HG02571 (cell line): ENCODE measurements at regions not wholly inside any gene's neighbourhood (a gene's known extent, or its start where the extent isn't known, plus 50 kb on each side); places are given as distances from the start of the nearest gene placed in this dataset.
A peak's percentile ranks its signal among the peaks of the same experiment; 100 is the strongest.

Source experiments
- ATAC-seq: cut with Tn5 transposase; IDR thresholded peaks from one replicate; pipeline ENCODE4 v1.9.1; 2021; ENCODE audit warnings: mild to moderate bottlenecking, moderate library complexity; ENCODE audit not compliant: unreplicated experiment

DNA sequence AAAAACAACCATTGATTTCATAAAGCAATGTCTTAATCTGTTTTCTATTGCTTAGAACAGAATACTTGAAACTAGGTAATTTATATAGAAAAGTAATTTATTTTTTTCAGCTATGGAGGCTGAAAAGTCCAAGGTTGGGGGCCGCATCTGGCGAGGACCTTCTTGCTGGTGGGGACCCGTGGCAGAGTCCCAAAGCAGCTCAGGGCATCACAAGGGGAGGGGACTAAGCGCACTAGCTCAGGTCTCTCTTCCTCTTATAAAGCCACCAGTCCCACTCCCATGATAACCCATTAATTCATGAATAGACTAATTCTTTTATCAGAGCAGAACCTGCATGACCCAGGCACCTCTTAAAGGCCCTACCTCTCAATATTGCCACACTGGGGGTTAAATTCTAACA lies 87.2 kb upstream of the KLF13 start:
- ATAC-seq, result no peak

DNA sequence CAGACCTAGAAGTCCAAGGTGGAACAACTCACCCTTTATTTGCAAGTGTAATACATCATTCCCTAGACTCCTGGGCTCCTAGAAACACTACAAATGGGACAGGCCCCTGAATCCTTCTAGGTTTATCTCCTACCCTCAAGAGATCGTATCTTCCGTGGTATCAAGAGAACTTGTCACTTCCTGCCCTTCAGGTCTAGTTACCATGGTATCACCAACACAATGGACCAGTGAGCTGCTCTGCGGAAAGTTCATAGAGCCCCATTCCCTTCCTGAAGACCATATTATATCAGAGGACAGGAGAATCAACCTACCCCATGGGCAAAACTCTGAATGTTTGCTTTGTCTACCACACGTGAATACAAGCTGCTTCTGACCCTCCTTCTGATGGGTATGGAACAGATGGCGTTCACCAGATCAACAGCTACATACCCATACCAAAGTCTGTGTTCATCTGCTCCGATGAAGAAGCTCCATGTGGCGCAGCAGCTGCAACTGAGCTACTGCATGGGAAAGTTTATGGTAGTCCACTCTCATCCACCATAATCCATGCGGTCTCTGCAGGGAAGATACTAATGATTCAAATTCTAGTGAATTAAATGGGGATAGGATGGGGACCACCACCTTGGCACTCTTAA lies 84.6 kb upstream of the KLF13 start:
- ATAC-seq, result no peak

DNA sequence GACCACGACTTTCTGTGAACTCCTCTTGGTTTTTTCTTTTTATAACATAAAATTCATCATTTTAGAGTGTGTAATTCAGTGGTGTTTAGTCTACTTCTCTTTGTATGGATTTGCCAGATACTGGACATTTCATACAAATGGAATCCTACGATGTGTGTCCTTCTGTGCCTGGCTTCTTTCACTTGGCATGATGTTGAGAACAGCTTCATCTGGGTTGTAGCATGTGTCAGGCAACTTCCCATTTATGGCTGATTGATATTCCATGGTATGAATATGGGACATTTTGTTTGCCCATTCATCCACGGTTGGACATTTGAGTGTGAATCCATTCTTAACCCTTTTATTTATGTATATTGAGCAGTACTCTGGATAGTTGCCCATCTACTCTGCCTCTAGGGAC lies 82.7 kb upstream of the KLF13 start:
- ATAC-seq, result no peak

DNA sequence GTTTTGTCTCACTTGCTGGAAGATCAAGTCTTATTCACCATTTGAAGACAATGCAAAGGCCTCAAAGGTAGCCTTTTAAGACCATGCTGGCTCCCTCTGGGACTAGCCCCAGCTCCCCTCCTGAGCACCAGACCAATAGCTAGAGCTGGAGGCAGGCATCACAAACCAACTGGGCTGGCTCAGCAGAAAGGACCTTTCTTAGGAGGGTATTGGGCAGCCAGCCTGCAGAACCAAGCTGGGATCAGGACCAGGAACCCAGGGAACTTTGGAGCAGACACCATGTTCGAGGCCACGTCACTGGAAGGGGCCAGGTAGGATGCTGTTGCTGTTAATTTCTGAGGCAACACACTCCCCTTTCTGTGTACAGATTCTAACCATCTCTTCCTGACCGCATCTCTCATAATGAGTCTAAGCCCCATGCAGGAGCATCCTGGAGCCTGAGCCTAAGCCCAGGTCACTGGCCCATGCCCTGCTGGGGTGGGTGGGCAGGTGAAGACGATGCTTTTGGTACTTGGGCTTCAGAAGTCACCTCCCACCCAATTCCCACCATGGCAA lies 81.4 kb upstream of the KLF13 start:
- no peak for ATAC-seq

DNA sequence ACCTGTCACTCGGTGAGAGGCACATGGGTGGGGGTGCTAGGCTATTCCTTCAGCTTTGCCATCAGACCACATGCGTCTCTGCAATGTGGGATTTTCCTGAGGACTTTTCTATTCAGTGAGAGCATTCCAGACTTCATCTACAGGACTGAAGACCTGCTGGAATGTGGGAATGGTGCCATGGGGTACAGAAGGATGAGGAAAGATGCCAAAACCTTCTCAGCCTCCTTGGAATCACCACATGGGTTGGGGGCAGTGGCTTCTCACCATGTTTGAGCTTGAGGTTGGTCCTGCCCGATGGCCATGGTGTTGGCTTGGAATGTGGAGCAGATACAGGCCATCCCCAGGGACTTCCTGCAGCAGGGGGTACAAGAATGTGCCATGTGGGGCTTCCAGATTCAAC lies 80.9 kb upstream of the KLF13 start:
- no peak for ATAC-seq

DNA sequence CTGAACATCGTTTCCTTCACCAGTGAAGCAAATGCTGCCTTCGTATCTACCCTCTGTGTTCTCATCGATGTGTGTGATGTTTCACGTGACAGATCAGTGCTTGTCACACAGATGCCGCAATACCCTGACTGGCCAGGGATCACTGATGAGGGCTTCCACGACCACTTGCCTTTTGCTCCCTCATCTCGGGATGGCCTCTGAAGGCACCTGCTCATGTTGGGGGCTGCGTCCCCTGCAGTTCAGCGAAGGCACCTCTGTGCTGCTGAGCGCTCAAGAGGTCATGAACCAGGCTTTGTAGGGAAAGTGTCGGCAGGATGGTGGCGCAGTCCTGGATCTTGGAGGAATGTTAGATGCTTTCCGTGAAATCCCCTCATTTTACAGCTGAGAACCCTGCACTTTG lies 79.2 kb upstream of the KLF13 start:
- ATAC-seq, result no peak

DNA sequence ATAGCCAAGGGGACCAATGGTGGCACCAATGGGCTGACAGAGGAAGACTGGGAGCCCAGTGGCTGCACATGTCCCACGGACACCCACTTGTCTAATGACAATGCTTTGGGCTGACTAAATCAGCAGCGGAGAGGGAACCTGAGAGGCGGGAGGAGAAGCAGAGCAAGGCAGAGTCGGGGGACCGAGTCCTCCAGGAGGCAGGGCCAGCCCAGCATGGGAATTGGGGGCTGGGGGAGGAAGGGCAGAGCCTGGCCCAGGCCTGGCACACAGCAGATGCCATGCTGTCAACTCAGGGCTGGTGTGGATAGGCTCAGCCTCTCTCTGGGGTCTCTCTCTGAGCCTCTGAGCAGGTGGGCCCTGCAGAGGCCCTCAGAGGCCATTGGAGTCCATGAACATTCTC lies 78.4 kb upstream of the KLF13 start:
- no peak for ATAC-seq

DNA sequence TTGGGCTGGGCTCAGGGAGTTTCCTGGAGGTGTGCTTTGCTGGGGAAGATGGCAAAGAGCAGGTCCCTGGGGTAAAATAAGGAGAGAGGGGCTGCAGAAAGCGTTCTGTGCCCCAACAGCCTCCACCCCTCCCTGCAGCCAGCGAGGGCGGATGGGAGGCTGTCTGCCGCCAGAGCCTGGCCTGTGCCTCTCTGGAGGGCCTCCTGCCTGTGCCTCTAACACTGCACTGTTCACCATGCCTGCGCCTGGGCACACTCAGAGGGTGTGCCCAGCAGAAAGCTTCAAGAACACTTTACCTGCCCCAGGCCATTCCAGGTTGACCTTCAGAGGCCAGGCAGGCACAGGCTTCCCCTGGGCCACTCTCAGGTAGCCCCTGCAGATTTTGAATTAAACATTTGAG lies 77.7 kb upstream of the KLF13 start:
- ATAC-seq, result no peak

DNA sequence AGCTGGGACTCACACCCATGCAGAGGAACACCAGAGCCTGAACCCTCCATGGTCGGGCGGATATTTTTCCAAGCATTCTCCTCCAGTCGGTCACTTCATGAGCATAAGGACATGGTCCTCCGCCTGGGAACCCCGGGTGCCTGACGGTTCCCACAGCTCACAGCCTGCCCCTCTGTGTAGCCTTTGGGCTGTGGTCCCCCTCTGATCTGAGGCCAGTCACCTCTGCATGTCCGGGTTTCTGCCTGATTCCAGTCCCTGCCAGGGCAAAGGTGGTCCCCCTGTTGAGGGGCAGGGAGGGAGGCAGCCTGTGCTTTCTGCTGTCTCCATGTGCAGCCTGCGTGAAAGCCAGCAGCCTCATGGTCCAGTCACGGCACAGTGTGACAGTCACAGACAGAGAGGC lies 76.6 kb upstream of the KLF13 start:
- ATAC-seq, result no peak

DNA sequence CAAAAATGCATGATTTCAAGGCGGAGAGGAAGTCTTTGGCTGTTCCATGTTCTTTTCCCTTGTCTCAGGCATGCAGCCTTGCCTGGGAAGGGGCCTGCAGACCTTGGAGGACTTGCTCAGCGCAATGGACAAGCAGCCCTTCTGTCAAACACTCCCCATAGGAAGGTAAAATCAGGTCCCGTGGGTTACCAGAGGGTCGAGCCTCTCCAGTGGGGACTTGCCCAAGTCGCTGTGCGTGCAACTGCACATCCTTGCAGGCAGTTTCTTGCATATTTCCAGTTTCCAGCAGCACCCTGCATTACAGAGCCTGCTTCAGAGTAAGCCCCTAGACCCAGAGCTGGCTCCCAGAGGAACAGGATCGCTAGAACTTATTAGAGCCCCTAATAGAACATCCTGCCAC lies 75.5 kb upstream of the KLF13 start:
- no peak for ATAC-seq

DNA sequence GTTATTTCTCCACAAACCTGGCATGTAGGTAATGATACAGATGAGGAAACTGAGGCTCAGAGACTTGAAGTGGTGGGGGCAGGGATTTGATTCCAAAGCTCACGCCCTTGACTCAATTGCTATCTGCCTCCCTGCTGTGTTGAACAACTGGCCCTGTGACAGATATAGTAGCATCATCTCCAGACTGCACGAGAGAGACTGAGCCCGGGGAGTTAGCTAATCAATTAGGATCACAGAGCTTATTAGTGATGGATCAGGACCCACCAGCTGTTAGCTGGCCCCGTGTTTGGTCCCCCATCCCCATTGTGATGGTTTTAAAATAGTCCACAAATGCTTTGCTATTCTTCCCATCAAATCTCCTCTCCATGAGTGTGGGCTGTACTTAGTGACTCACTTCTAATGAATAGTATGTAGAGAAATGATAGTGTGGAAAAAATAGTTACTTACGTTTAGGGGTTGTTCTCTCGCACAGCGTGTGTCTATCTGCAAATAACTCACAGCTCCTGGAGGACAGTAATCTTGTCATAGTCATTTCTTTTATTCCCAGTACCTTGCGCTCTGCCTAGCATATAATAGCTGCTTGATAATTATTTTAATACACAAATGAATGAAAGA lies 74.4 kb upstream of the KLF13 start:
- no peak for ATAC-seq

DNA sequence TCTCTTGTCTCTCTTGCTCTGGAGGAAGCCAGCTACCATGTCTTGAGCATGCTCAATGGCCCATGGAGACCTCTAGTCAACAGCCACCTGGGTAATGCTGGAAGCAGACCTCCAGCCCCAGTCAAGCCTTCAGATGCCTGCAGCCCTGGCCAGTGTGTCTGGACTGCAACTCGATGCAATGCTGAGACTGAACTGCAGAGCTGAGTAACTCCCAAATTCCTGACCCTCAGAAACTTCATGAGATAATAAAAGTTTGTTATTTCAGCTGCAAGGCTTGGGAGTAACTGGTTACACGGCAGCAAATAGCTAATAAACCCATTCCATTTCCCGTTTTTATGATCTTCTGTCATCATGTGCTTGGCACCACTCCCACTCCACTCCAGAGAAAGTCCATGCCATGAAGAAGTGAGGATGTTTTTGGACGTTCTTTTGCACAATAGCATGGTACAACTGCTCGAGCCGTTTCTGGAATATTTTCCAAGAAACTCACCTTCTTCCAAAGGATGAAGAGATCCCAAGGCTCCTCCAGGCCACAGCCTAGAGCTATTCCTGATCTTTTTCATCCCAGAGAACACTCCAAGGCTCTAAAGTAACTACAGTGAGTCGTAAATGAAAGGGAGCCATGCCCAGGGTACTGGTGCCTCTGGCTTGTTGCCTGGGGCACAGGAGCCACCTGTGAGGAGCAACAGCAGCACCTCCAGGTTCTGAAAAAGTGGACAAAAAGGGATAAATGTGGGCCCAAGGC lies 72.0 kb upstream of the KLF13 start:
- no peak for ATAC-seq

DNA sequence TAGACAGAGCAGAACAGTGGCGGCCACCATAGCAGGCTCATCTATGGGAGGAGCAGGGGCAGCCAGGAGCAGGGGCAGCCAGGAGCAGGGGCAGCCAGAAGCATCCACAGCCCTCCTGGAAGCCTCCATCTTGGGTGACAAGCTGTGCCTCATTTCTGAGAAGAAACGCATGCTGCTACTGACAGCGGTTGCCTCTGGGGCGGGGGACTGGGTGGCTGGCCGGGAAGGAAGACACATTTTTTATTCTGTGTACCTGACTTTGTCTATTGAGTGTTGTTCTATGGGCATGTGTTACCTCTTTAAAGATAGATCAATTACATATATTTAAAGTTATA lies 71.5 kb upstream of the KLF13 start:
- ATAC-seq, result no peak

DNA sequence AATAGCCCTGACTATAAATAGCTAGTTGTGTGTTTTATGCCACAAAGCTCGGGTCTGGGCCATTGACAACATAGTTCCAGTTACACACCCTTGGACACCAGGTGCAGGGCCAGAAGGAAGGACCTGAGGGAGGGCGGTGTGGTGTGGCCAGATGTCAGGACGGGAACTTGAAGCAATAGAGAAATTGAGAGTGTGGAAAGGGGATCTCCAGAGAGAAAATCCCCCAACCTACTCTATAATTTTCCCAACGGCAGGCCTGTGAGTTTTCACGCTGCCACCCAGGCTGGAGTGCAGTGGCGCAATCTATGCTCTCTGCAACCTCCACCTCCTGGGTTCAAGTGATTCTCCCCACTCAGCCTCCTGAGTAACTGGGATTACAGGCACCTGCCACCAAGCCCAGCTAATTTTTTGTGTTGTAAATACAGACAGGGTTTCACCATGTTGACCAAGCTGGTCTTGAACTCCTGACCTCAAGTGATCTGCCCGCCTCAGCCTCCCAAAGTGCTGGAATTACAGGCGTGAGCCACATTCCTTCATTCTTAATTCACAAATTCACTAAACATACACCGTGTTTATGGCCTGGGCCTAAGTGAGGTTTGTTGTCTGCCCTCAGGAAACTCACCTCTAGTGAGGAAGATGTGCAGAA lies 70.8 kb upstream of the KLF13 start:
- peak; percentile 55 for ATAC-seq

DNA sequence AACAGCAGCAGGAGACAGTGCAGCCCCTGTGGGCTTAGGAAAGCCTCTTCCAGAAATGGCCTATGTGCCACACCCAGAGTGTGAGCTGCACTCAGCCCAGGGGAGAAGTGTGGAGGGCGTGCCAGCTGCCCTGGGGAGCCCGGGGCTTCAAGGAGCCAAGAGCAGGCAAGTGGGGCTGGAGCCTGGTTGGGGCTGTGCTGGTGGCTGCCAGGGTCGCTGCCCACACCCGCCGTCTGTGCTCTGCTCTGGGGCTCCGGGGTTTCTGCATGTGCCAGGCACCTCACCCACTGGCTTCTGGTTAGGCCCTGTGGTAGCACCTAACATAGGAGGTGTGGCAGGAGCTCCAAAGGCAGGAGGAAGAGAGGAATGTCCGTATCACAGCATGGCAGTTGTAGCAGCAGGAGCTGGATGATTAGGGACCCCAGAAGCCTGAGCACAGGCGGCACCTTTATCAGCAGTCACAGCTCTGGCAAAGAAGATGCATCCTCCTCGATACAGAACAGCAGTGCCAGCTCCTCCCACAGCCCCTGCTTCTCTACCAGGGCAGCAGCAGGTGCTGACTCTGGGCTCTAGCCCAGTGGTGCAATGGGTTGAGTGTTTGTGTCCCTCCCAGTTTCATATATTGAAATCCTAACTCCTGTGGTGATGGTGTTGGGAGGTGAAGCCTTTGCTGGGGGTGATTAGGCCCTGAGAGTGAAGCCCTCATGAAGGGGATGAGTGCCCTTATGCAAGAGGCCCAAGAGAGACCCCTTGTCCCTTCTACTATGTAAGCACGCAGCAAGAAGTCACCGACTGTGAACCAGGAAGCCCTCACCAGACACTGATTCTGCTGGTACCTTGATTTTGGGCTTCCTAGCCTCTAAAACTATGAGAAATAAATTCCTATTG lies 70.0 kb upstream of the KLF13 start:
- ATAC-seq, result peak; percentile 45

DNA sequence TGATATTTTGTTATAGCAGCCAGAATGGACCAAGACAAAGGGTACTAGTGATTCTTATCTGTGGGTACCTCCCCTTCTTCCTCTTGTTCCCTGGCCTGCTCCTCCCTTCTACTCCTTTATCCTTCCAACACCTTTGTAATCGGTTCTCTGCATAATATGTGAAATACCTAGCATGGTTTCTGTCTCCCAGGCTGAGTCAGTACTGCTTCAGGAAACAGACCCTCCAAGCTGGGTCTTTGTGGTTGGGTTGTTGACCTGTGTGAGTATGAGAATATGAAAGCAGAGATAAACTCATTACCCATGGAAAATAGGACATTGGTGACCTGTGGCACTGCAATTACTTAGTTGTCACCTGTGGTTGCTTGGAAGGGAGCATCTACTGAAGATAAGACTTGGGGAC lies 69.3 kb upstream of the KLF13 start:
- no peak for ATAC-seq

DNA sequence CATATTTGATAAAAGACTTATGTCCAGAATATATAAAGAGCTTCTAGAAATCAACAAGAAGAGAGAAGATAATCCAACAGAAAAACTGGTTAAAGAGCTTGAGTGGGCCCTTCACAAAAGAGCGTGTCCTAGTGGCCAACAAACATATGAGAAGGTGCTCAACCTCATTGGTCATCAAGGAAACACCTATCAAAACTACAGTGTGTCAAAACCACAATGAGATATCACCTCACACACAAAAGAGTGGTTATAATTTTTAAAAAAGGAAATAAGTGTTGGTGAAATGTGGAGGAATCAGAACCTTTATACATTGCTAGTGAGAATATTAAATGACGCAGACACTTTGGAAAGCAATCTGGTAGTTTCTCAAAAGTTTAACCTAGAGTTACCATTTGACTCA lies 68.4 kb upstream of the KLF13 start:
- ATAC-seq, result no peak

DNA sequence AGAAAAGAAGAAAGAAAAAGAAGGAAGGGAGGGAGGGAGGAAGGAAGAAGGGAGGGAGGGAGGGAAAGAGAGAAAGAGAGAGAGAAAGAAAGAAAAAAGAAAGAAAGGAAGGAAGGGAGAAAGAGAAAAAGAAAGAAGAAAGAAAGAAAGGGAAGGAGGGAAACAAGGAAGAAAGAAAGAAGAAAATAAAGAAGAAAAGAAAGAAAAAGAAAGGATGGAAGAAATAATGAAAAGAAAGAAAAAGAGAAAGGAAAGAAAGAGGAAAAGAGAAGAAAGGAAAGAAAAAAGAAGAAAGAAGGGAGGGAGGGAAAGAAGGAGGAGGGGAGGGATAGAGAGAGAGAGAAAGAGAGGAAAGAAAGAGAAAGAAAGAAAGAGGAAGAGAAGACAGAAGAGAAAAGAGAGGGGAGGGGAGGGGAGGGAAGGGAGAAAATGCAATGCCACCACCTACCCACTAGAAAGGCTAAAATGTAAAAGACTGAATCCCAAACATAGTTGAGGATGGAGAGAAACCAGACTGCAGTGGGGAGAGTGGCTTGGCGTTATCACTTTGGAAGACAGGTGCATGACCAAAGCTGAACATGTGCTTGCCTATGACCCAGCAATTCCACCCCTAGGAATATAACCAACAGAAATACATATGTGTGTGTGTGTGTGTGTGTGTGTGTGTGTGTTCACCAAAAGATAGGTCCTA lies 66.9 kb upstream of the KLF13 start:
- ATAC-seq, result no peak

DNA sequence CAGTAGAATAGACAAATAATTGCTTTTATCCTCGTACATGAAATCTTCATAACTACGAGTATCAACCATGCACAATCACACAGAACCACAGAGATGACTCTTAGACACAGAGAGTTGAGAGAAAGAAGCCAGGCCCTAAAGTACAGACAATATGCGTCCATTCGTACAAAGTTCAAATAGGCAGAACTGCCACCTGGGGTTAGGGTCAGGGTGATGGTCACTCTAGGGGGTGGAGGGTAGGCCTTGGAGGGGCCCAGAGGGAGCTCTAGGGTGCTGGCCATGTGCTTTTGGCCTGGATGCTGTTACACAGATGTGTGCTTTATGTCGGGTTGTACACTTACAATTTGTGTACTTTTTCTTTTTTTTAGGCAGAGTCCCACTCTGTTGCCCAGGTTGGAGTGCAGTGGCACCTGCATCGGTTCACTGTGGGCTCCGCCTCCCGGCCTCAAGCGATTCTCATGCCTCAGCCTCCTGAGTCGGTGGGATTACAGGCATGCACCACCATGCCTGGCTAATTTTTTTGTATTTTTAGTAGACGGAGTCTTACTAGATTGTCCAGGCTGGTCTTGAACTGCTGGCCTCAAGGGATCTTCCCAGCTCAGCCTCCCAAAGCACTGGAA lies 65.9 kb upstream of the KLF13 start:
- ATAC-seq, result no peak
